Natural killer cell treated with Interleukin-12 subunit alpha and Interleukin-12 subunit beta and Interleukin-15 and Interleukin-18, amount 100 ng/mL, for 72 hours (primary cell): ENCODE measurements at regions not wholly inside any gene's neighbourhood (a gene's known extent, or its start where the extent isn't known, plus 50 kb on each side); places are given as distances from the start of the nearest gene placed in this dataset.
"Not testable (repeated sequence)": the region's sequence is repeated elsewhere in the genome, so short reads cannot be mapped to it uniquely, and the experiment has no call there.

ENCODE experiments used
- ATAC-seq, 2 donors: fragments of 150-1000 bp; cut with Tn5 transposase in 1 of 2; sonication (Bioruptor Pico), chemical (Tn5 transposase) in 1 of 2; 2 replicates each; pipeline ENCODE4 v1.10.0; 2021
- DNase-seq: peaks from one replicate; pipeline ENCODE4 v3.0.0; 2022; ENCODE audit warnings: low spot score
- H3K27ac Mint-ChIP-seq, 2 donors: 1 replicate in 1 of 2; 2 replicates in 1 of 2; pipeline ENCODE4 v1.8.0; 2022; ENCODE audit warnings: mixed read lengths in 2 of 2, mild to moderate bottlenecking in 1 of 2, moderate library complexity in 1 of 2
- H3K27me3 Mint-ChIP-seq, 2 donors: 1 replicate in 1 of 2; 2 replicates in 1 of 2; pipeline ENCODE4 v1.8.0; 2022; ENCODE audit warnings: mixed read lengths in 2 of 2
- H3K36me3 Mint-ChIP-seq: one replicate; pipeline ENCODE4 v1.8.0; 2022; ENCODE audit warnings: mixed read lengths
- H3K4me1 Mint-ChIP-seq, 2 donors: 1 replicate in 1 of 2; 2 replicates in 1 of 2; pipeline ENCODE4 v1.8.0; 2022; ENCODE audit warnings: low read depth in 2 of 2, mixed read lengths in 2 of 2, mild to moderate bottlenecking in 1 of 2
- H3K4me3 Mint-ChIP-seq: one replicate; pipeline ENCODE4 v1.8.0; 2022; ENCODE audit warnings: mixed read lengths
- H3K9me3 Mint-ChIP-seq: 2 replicates; pipeline ENCODE4 v1.8.0; 2022; ENCODE audit warnings: mixed read lengths

GRCh38 chrY:7339391-7340087 is 428.0 kb upstream of the AMELY start:
- Mint-ChIP-seq H3K27ac (peak overlapping the region in 1 of 2 donors; percentile 75), H3K36me3 (peaks cover 6% of the 10 kb centered on the region), H3K4me1 (peaks cover 0 to 24% of the 10 kb centered on the region in 2 donors), H3K4me3 (peak overlapping the region; percentile 57), H3K27me3 (no peaks in the 10 kb centered on the region), H3K9me3 (no peaks in the 10 kb centered on the region)
- ATAC-seq, result peak in 1 of 2 donors; percentile 68
- no peak for DNase-seq

- Mint-ChIP-seq H3K4me3 (no peak overlapping the region), H3K9me3 (no peaks in the 10 kb centered on the region), H3K27me3 (no peaks in the 10 kb centered on the region), H3K4me1 (peaks cover 0 to 21% of the 10 kb centered on the region in 2 donors), H3K27ac (peak overlapping the region in 1 of 2 donors; percentile 41), H3K36me3 (no peaks in the 10 kb centered on the region)
- no peak for DNase-seq
- no peak for ATAC-seq
Measured at GRCh38 chrY:7336023-7336873, 424.7 kb upstream of the AMELY start.

- ATAC-seq (no peak), DNase-seq (no peak)
- H3K27me3 Mint-ChIP-seq, result no peaks in the 10 kb centered on the region
- no peaks in the 10 kb centered on the region for H3K36me3 Mint-ChIP-seq
- peak overlapping the region in 1 of 2 donors; percentile 72 for H3K27ac Mint-ChIP-seq
- H3K9me3 Mint-ChIP-seq, result no peaks in the 10 kb centered on the region
- peaks cover 0 to 15% of the 10 kb centered on the region in 2 donors for H3K4me1 Mint-ChIP-seq
- H3K4me3 Mint-ChIP-seq, result peak overlapping the region; percentile 44
Measured at GRCh38 chrY:7334449-7334848, 422.9 kb upstream of the AMELY start.

- Mint-ChIP-seq H3K4me3 (peak overlapping the region; percentile 73), H3K36me3 (peaks cover 11% of the 10 kb centered on the region)
- peak in 1 of 2 donors; percentile 82 for ATAC-seq
Measured at GRCh38 chrY:7326296-7327246, 415.0 kb upstream of the AMELY start.

GRCh38 chrY:7325531-7325930 is 414.0 kb upstream of the AMELY start:
- H3K27me3 Mint-ChIP-seq, result no peaks in the 10 kb centered on the region
- H3K4me3 Mint-ChIP-seq, result no peak overlapping the region
- H3K36me3 Mint-ChIP-seq, result peaks cover 11% of the 10 kb centered on the region
- H3K27ac Mint-ChIP-seq, result peak overlapping the region in 1 of 2 donors; percentile 91
- DNase-seq (no peak), ATAC-seq (peak in 1 of 2 donors; percentile 8)
- H3K4me1 Mint-ChIP-seq, result peaks cover 0 to 40% of the 10 kb centered on the region in 2 donors
- H3K9me3 Mint-ChIP-seq, result no peaks in the 10 kb centered on the region

More at GRCh38 chrY:7326296-7327246, 415.0 kb upstream of the AMELY start:
- Mint-ChIP-seq H3K9me3 (no peaks in the 10 kb centered on the region), H3K27ac (peak overlapping the region; percentile 75 to 91), H3K27me3 (no peaks in the 10 kb centered on the region), H3K4me1 (peaks cover 0 to 39% of the 10 kb centered on the region in 2 donors)
- DNase-seq, result no peak

GRCh38 chrY:7320751-7321150 is 409.2 kb upstream of the AMELY start:
- no peak for ATAC-seq
- Mint-ChIP-seq H3K4me3 (no peak overlapping the region), H3K27me3 (no peaks in the 10 kb centered on the region), H3K27ac (peak overlapping the region in 1 of 2 donors; percentile 12), H3K9me3 (no peaks in the 10 kb centered on the region), H3K36me3 (peaks cover 5% of the 10 kb centered on the region), H3K4me1 (peaks cover 0 to 54% of the 10 kb centered on the region in 2 donors)
- DNase-seq, result no peak

- not testable (repeated sequence) for DNase-seq, H3K36me3 Mint-ChIP-seq, H3K27me3 Mint-ChIP-seq, ATAC-seq, H3K4me3 Mint-ChIP-seq, H3K9me3 Mint-ChIP-seq
- peaks cover 0 to 48% of the 10 kb centered on the region in 2 donors for H3K4me1 Mint-ChIP-seq
- H3K27ac Mint-ChIP-seq, result peak overlapping the region in 1 of 2 donors; percentile 12
Measured at GRCh38 chrY:7320171-7320570, 408.6 kb upstream of the AMELY start.

GRCh38 chrY:7318122-7318521 is 406.6 kb upstream of the AMELY start:
- no peak for DNase-seq
- no peaks in the 10 kb centered on the region for H3K9me3 Mint-ChIP-seq
- no peak overlapping the region for H3K4me3 Mint-ChIP-seq
- H3K27me3 Mint-ChIP-seq, result no peaks in the 10 kb centered on the region
- H3K36me3 Mint-ChIP-seq, result peaks cover 3% of the 10 kb centered on the region
- peaks cover 0 to 34% of the 10 kb centered on the region in 2 donors for H3K4me1 Mint-ChIP-seq
- H3K27ac Mint-ChIP-seq, result no peak overlapping the region
- no peak for ATAC-seq

- no peaks in the 10 kb centered on the region for H3K27me3 Mint-ChIP-seq
- no peak overlapping the region for H3K4me3 Mint-ChIP-seq
- H3K36me3 Mint-ChIP-seq, result no peaks in the 10 kb centered on the region
- H3K4me1 Mint-ChIP-seq, result peaks cover 0 to 35% of the 10 kb centered on the region in 2 donors
- DNase-seq (no peak), ATAC-seq (no peak)
- peak overlapping the region in 1 of 2 donors; percentile 56 for H3K27ac Mint-ChIP-seq
- no peaks in the 10 kb centered on the region for H3K9me3 Mint-ChIP-seq
Measured at GRCh38 chrY:7317571-7317970, 406.0 kb upstream of the AMELY start.

GRCh38 chrY:7310482-7311269 is 399.1 kb upstream of the AMELY start:
- H3K27ac Mint-ChIP-seq, result peak overlapping the region in 1 of 2 donors; percentile 68
- H3K9me3 Mint-ChIP-seq, result no peaks in the 10 kb centered on the region
- DNase-seq, result no peak
- peak overlapping the region; percentile 47 for H3K4me3 Mint-ChIP-seq
- H3K4me1 Mint-ChIP-seq, result peaks cover 0 to 27% of the 10 kb centered on the region in 2 donors
- ATAC-seq, result peak in 1 of 2 donors; percentile 98
- no peaks in the 10 kb centered on the region for H3K27me3 Mint-ChIP-seq
- H3K36me3 Mint-ChIP-seq, result no peaks in the 10 kb centered on the region

- Mint-ChIP-seq H3K36me3 (peaks cover 7% of the 10 kb centered on the region), H3K27me3 (no peaks in the 10 kb centered on the region), H3K4me1 (peaks cover 0 to 34% of the 10 kb centered on the region in 2 donors), H3K27ac (no peak overlapping the region), H3K4me3 (no peak overlapping the region), H3K9me3 (no peaks in the 10 kb centered on the region)
- no peak for ATAC-seq
- no peak for DNase-seq
Measured at GRCh38 chrY:7308816-7309215, 397.3 kb upstream of the AMELY start.

GRCh38 chrY:7302306-7302705 is 390.8 kb upstream of the AMELY start:
- Mint-ChIP-seq H3K36me3 (peaks cover 14% of the 10 kb centered on the region), H3K4me3 (peak overlapping the region; percentile 66), H3K27me3 (no peaks in the 10 kb centered on the region), H3K4me1 (peaks cover 0 to 43% of the 10 kb centered on the region in 2 donors), H3K27ac (peak overlapping the region in 1 of 2 donors; percentile 79), H3K9me3 (no peaks in the 10 kb centered on the region)
- ATAC-seq, result no peak
- DNase-seq, result no peak
